ENCODE measurements at regions not wholly inside any gene's neighbourhood (a gene's known extent, or its start where the extent isn't known, plus 50 kb on each side); places are given as distances from the start of the nearest gene placed in this dataset.

DNA sequence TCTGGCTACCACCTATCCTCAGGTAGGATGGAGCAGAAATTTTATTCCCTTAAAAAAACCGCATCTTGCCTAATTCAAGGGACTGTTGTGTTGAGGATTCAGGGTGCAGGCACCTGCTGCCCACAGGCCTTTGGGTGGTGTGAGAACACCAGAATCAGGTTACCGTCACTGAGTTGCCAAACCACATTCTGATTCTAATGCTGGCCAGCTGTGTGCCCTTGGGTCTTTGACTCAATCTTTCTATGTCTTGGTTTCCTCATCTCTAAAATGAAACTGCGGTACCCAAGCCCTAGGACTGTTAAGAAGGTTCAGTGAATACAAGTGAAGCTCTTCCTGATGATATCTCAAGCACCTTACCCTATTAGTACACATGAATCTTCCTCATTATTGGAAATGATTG lies 827.3 kb downstream of the DHX35 start:
- TF ChIP-seq CTCF (IDR thresholded peaks at IDR 0.05): no peak
- no peak for TF ChIP-seq POLR2AphosphoS5 (IDR thresholded peaks at IDR 0.05)
- TF ChIP-seq POLR2A (IDR thresholded peaks at IDR 0.05): no peak
- no peak for TF ChIP-seq EP300 (IDR thresholded peaks at IDR 0.05)
